Activated naive CD4-positive, alpha-beta T cell treated with anti-CD3 and anti-CD28 coated beads for 36 hours (primary cell): ENCODE measurements at regions not wholly inside any gene's neighbourhood (a gene's known extent, or its start where the extent isn't known, plus 50 kb on each side); places are given as distances from the start of the nearest gene placed in this dataset.
A peak's percentile ranks its signal among the peaks of the same experiment; 100 is the strongest.
"Not testable (repeated sequence)": the region's sequence is repeated elsewhere in the genome, so short reads cannot be mapped to it uniquely, and the experiment has no call there.

Source experiments
- CTCF ChIA-PET: fragments of 350-600 bp; sonication (Branson Sonifier 250); formaldehyde crosslinking; loops from one replicate; lab custom pipeline; 2021; ENCODE audit warnings: antibody characterized with exemption; lab: Charles Lee
- DNase-seq: peaks from one replicate; pipeline ENCODE4 v3.0.0-alpha.2; 2020
- H3K27ac Mint-ChIP-seq: one replicate; pipeline ENCODE4 v1.8.0; 2021; ENCODE audit warnings: mild to moderate bottlenecking, mixed read lengths
- H3K27me3 Mint-ChIP-seq: one replicate; pipeline ENCODE4 v1.8.0; 2021; ENCODE audit warnings: low read depth, mixed read lengths
- H3K36me3 Mint-ChIP-seq: one replicate; pipeline ENCODE4 v1.8.0; 2021; ENCODE audit warnings: low read depth, mixed read lengths
- H3K4me1 Mint-ChIP-seq: one replicate; pipeline ENCODE4 v1.8.0; 2021; ENCODE audit warnings: low read depth, mixed read lengths
- H3K4me3 Mint-ChIP-seq: one replicate; pipeline ENCODE4 v1.8.0; 2021; ENCODE audit warnings: mild to moderate bottlenecking, moderate library complexity, mixed read lengths
- H3K9me3 Mint-ChIP-seq: one replicate; pipeline ENCODE4 v1.8.0; 2021; ENCODE audit warnings: mixed read lengths
- intact Hi-C: fragments of 100-400 bp; cut with micrococcal nuclease; formaldehyde crosslinking; loops from one replicate; pipeline ENCODE4 v1.15.1; 2023

- DNase-seq, intact Hi-C loops, H3K27me3 Mint-ChIP-seq, H3K4me1 Mint-ChIP-seq, H3K9me3 Mint-ChIP-seq, H3K4me3 Mint-ChIP-seq, CTCF ChIA-PET, H3K36me3 Mint-ChIP-seq, H3K27ac Mint-ChIP-seq: not testable (repeated sequence)
Measured at GRCh38 chr5:152154452-152154851, 229.8 kb upstream of the GLRA1 start.

- CTCF ChIA-PET = no interaction called here
- Mint-ChIP-seq H3K27me3 (no peaks in the 10 kb centered on the region), H3K4me3 (no peak overlapping the region), H3K36me3 (no peaks in the 10 kb centered on the region), H3K27ac (no peak overlapping the region), H3K4me1 (no peaks in the 10 kb centered on the region), H3K9me3 (peaks cover 3% of the 10 kb centered on the region)
- DNase-seq = no peak
- intact Hi-C loops = no loop called here
Measured at GRCh38 chr5:152151940-152152339, 227.3 kb upstream of the GLRA1 start.

GRCh38 chr5:152151113-152151512 is 226.5 kb upstream of the GLRA1 start:
- no peak overlapping the region for H3K4me3 Mint-ChIP-seq
- no peaks in the 10 kb centered on the region for H3K27me3 Mint-ChIP-seq
- intact Hi-C loops = no loop called here
- H3K36me3 Mint-ChIP-seq = no peaks in the 10 kb centered on the region
- no peak for DNase-seq
- CTCF ChIA-PET = no interaction called here
- H3K4me1 Mint-ChIP-seq = no peaks in the 10 kb centered on the region
- no peak overlapping the region for H3K27ac Mint-ChIP-seq
- H3K9me3 Mint-ChIP-seq = peaks cover 3% of the 10 kb centered on the region

- DNase-seq = no peak
- H3K4me3 Mint-ChIP-seq = no peak overlapping the region
- intact Hi-C loops = no loop called here
- H3K27ac Mint-ChIP-seq = no peak overlapping the region
- no peaks in the 10 kb centered on the region for H3K9me3 Mint-ChIP-seq
- H3K27me3 Mint-ChIP-seq = no peaks in the 10 kb centered on the region
- no peaks in the 10 kb centered on the region for H3K36me3 Mint-ChIP-seq
- CTCF ChIA-PET = interaction anchor here (0.6 to 0.7 kb wide), 2 partner anchors 182 to 533 kb away, joined by 3 to 4 read pairs; no protein-coding TSS in a partner anchor
- H3K4me1 Mint-ChIP-seq = no peaks in the 10 kb centered on the region
Measured at GRCh38 chr5:152147286-152147685, 222.6 kb upstream of the GLRA1 start.

- no peaks in the 10 kb centered on the region for H3K4me1 Mint-ChIP-seq
- no peak overlapping the region for H3K27ac Mint-ChIP-seq
- no peak for DNase-seq
- H3K27me3 Mint-ChIP-seq = no peaks in the 10 kb centered on the region
- H3K9me3 Mint-ChIP-seq = no peaks in the 10 kb centered on the region
- CTCF ChIA-PET = interaction anchor here (0.6 kb wide), 1 partner anchor 669 kb away, joined by 4 read pairs; no protein-coding TSS in a partner anchor
- no peaks in the 10 kb centered on the region for H3K36me3 Mint-ChIP-seq
- no peak overlapping the region for H3K4me3 Mint-ChIP-seq
- intact Hi-C loops = no loop called here
Measured at GRCh38 chr5:152146566-152146965, 221.9 kb upstream of the GLRA1 start.

- Mint-ChIP-seq H3K27ac (no peak overlapping the region), H3K4me3 (no peak overlapping the region), H3K9me3 (no peaks in the 10 kb centered on the region), H3K36me3 (no peaks in the 10 kb centered on the region), H3K4me1 (no peaks in the 10 kb centered on the region), H3K27me3 (no peaks in the 10 kb centered on the region)
- no peak for DNase-seq
- intact Hi-C loops = loop anchor here (5.0 kb wide), 1 partner anchor 187 kb away; no protein-coding TSS in a partner anchor
- CTCF ChIA-PET = interaction anchor here (1.1 to 5.8 kb wide), 7 partner anchors 13 to 346 kb away, joined by 3 to 110 read pairs (median 10); no protein-coding TSS in a partner anchor
Measured at GRCh38 chr5:152144556-152144955, 219.9 kb upstream of the GLRA1 start.

GRCh38 chr5:152144030-152144429 is 219.4 kb upstream of the GLRA1 start:
- H3K9me3 Mint-ChIP-seq = no peaks in the 10 kb centered on the region
- H3K27ac Mint-ChIP-seq = no peak overlapping the region
- no peaks in the 10 kb centered on the region for H3K36me3 Mint-ChIP-seq
- H3K4me3 Mint-ChIP-seq = no peak overlapping the region
- CTCF ChIA-PET = interaction anchor here (1.0 to 5.8 kb wide), 11 partner anchors 21 to 345 kb away, joined by 3 to 110 read pairs (median 10); no protein-coding TSS in a partner anchor
- DNase-seq = no peak
- no peaks in the 10 kb centered on the region for H3K27me3 Mint-ChIP-seq
- H3K4me1 Mint-ChIP-seq = no peaks in the 10 kb centered on the region
- intact Hi-C loops = loop anchor here (5.0 kb wide), 1 partner anchor 187 kb away; no protein-coding TSS in a partner anchor

- H3K4me3 Mint-ChIP-seq = no peak overlapping the region
- intact Hi-C loops = loop anchor here (1.0 to 5.0 kb wide), 6 partner anchors 186 to 484 kb away; no protein-coding TSS in a partner anchor
Measured at GRCh38 chr5:152142840-152143469, 218.3 kb upstream of the GLRA1 start.

GRCh38 chr5:152140347-152140746 is 215.7 kb upstream of the GLRA1 start:
- Mint-ChIP-seq H3K27ac (no peak overlapping the region), H3K9me3 (no peaks in the 10 kb centered on the region), H3K27me3 (no peaks in the 10 kb centered on the region), H3K4me3 (no peak overlapping the region), H3K36me3 (no peaks in the 10 kb centered on the region), H3K4me1 (no peaks in the 10 kb centered on the region)
- CTCF ChIA-PET = interaction anchor here (0.6 to 5.8 kb wide), 3 partner anchors 314 to 375 kb away, joined by 3 to 110 read pairs (median 6); no protein-coding TSS in a partner anchor
- intact Hi-C loops = loop anchor here (5.0 kb wide), 1 partner anchor 183 kb away; no protein-coding TSS in a partner anchor
- no peak for DNase-seq

More at GRCh38 chr5:152142840-152143469, 218.3 kb upstream of the GLRA1 start:
- H3K27ac Mint-ChIP-seq = no peak overlapping the region
- no peaks in the 10 kb centered on the region for H3K36me3 Mint-ChIP-seq
- no peaks in the 10 kb centered on the region for H3K4me1 Mint-ChIP-seq
- no peaks in the 10 kb centered on the region for H3K9me3 Mint-ChIP-seq
- H3K27me3 Mint-ChIP-seq = no peaks in the 10 kb centered on the region
- CTCF ChIA-PET = interaction anchor here (0.6 to 5.8 kb wide), 28 partner anchors 9 to 344 kb away, joined by 3 to 110 read pairs (median 4); no protein-coding TSS in a partner anchor
- peak; percentile 77 for DNase-seq

GRCh38 chr5:152137063-152137462 is 212.4 kb upstream of the GLRA1 start:
- Mint-ChIP-seq H3K36me3 (no peaks in the 10 kb centered on the region), H3K4me1 (no peaks in the 10 kb centered on the region), H3K27me3 (no peaks in the 10 kb centered on the region), H3K27ac (no peak overlapping the region), H3K4me3 (no peak overlapping the region), H3K9me3 (no peaks in the 10 kb centered on the region)
- CTCF ChIA-PET = no interaction called here
- DNase-seq = no peak
- intact Hi-C loops = no loop called here

- intact Hi-C loops = no loop called here
- H3K4me1 Mint-ChIP-seq = no peaks in the 10 kb centered on the region
- H3K27ac Mint-ChIP-seq = no peak overlapping the region
- no peaks in the 10 kb centered on the region for H3K36me3 Mint-ChIP-seq
- no peaks in the 10 kb centered on the region for H3K9me3 Mint-ChIP-seq
- no peak for DNase-seq
- no peak overlapping the region for H3K4me3 Mint-ChIP-seq
- CTCF ChIA-PET = no interaction called here
- H3K27me3 Mint-ChIP-seq = no peaks in the 10 kb centered on the region
Measured at GRCh38 chr5:152136321-152136720, 211.7 kb upstream of the GLRA1 start.

- DNase-seq = no peak
- intact Hi-C loops = no loop called here
- Mint-ChIP-seq H3K27me3 (no peaks in the 10 kb centered on the region), H3K4me3 (no peak overlapping the region), H3K36me3 (no peaks in the 10 kb centered on the region), H3K27ac (no peak overlapping the region), H3K4me1 (no peaks in the 10 kb centered on the region), H3K9me3 (no peaks in the 10 kb centered on the region)
- CTCF ChIA-PET = no interaction called here
Measured at GRCh38 chr5:152135827-152136226, 211.2 kb upstream of the GLRA1 start.
